ENCODE measurements at regions not wholly inside any gene's neighbourhood (a gene's known extent, or its start where the extent isn't known, plus 50 kb on each side); places are given as distances from the start of the nearest gene placed in this dataset.

GRCh38 chr18:67143028-67143427 lies 373.5 kb downstream of the DSEL start:
- no peak overlapping the region for H3K27ac Mint-ChIP-seq
- ATAC-seq (ENCODE audit: low read depth), result no peak
- ChIA-PET POLR2A (no interaction called here), CTCF (no interaction called here)
- intact Hi-C loops (cut with micrococcal nuclease), result no loop called here
- H3K4me3 Mint-ChIP-seq, result no peak overlapping the region
- no peaks in the 10 kb centered on the region for H3K36me3 Mint-ChIP-seq (ENCODE audit: low read depth)
- no peaks in the 10 kb centered on the region for H3K27me3 Mint-ChIP-seq
- DNase-seq, result no peak
- H3K4me1 Mint-ChIP-seq, result no peaks in the 10 kb centered on the region
- H3K9me3 Mint-ChIP-seq, result no peaks in the 10 kb centered on the region
- no peak for TF ChIP-seq CTCF (IDR thresholded peaks at IDR 0.05)

DNA sequence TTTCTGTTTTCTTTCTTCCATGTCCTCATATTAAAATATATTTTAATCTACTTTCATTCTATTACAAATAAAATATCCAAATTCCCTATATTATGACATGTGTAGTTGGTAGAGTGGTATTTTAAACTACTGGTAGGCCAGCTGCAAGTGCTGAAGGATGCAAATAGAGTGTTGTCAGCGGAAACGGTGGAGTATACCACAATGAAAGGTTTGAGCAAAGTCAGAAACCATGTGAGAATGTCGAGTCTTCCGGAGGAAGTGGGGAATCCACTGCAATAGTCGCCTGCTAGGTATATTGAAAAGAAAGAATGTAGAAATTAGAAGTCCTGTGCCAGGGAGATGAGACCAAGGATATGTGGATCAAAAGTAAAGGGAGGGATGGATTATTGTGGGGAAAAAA lies 373.9 kb downstream of the DSEL start:
- intact Hi-C loops (cut with micrococcal nuclease), result no loop called here
- CTCF ChIA-PET, result no interaction called here
- POLR2A ChIA-PET, result no interaction called here
- H3K4me1 Mint-ChIP-seq, result no peaks in the 10 kb centered on the region
- no peak for TF ChIP-seq CTCF (IDR thresholded peaks at IDR 0.05)
- H3K27ac Mint-ChIP-seq, result no peak overlapping the region
- no peak for ATAC-seq (ENCODE audit: low read depth)
- H3K4me3 Mint-ChIP-seq, result no peak overlapping the region
- H3K36me3 Mint-ChIP-seq (ENCODE audit: low read depth), result no peaks in the 10 kb centered on the region
- H3K27me3 Mint-ChIP-seq, result no peaks in the 10 kb centered on the region
- no peak for DNase-seq
- H3K9me3 Mint-ChIP-seq, result no peaks in the 10 kb centered on the region

DNA sequence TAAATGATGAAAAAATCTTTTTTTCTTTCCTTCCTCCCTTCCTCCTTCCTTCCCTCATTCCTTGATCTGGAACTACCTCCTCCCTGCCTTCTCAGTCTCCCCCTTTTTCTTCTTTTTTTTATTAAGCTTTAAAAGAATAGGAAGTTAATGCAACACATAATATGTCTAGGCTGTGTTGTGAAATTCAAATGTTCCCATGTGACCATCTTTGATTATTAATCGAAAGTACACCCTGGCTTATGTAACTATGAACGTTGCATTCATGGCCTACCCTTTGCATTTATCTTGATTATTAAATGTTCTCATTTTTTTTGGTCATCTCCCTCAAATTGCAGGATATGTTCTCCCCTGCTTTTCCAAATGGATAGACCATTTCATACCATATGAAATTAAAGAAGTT lies 376.0 kb downstream of the DSEL start:
- TF ChIP-seq CTCF (IDR thresholded peaks at IDR 0.05), result no peak
- H3K4me3 Mint-ChIP-seq, result no peak overlapping the region
- CTCF ChIA-PET, result no interaction called here
- no peaks in the 10 kb centered on the region for H3K27me3 Mint-ChIP-seq
- H3K4me1 Mint-ChIP-seq, result no peaks in the 10 kb centered on the region
- intact Hi-C loops (cut with micrococcal nuclease), result no loop called here
- no peaks in the 10 kb centered on the region for H3K36me3 Mint-ChIP-seq (ENCODE audit: low read depth)
- POLR2A ChIA-PET, result no interaction called here
- ATAC-seq (ENCODE audit: low read depth) (no peak), DNase-seq (no peak)
- H3K27ac Mint-ChIP-seq, result no peak overlapping the region
- no peaks in the 10 kb centered on the region for H3K9me3 Mint-ChIP-seq

- POLR2A ChIA-PET, result no interaction called here
- DNase-seq (no peak), ATAC-seq (ENCODE audit: low read depth) (no peak)
- Mint-ChIP-seq H3K9me3 (no peaks in the 10 kb centered on the region), H3K27me3 (no peaks in the 10 kb centered on the region), H3K36me3 (ENCODE audit: low read depth) (no peaks in the 10 kb centered on the region), H3K4me1 (no peaks in the 10 kb centered on the region), H3K27ac (no peak overlapping the region), H3K4me3 (no peak overlapping the region)
- TF ChIP-seq CTCF (IDR thresholded peaks at IDR 0.05), result no peak
- CTCF ChIA-PET, result no interaction called here
- intact Hi-C loops (cut with micrococcal nuclease), result no loop called here
Measured at GRCh38 chr18:67139899-67140298, 376.6 kb downstream of the DSEL start.

- no peak overlapping the region for H3K4me3 Mint-ChIP-seq
- ATAC-seq (ENCODE audit: low read depth), result no peak
- DNase-seq, result no peak
- no peaks in the 10 kb centered on the region for H3K36me3 Mint-ChIP-seq (ENCODE audit: low read depth)
- H3K4me1 Mint-ChIP-seq, result no peaks in the 10 kb centered on the region
- intact Hi-C loops (cut with micrococcal nuclease), result no loop called here
- H3K27me3 Mint-ChIP-seq, result no peaks in the 10 kb centered on the region
- H3K27ac Mint-ChIP-seq, result no peak overlapping the region
- H3K9me3 Mint-ChIP-seq, result no peaks in the 10 kb centered on the region
- ChIA-PET CTCF (no interaction called here), POLR2A (no interaction called here)
- TF ChIP-seq CTCF (IDR thresholded peaks at IDR 0.05), result no peak
Measured at GRCh38 chr18:67135981-67136380, 380.5 kb downstream of the DSEL start.

Data from activated B cell treated with CpG ODN at 0.5 μM for 24 hours (primary cell).